ENCODE measurements at regions not wholly inside any gene's neighbourhood (a gene's known extent, or its start where the extent isn't known, plus 50 kb on each side); places are given as distances from the start of the nearest gene placed in this dataset.

DNA sequence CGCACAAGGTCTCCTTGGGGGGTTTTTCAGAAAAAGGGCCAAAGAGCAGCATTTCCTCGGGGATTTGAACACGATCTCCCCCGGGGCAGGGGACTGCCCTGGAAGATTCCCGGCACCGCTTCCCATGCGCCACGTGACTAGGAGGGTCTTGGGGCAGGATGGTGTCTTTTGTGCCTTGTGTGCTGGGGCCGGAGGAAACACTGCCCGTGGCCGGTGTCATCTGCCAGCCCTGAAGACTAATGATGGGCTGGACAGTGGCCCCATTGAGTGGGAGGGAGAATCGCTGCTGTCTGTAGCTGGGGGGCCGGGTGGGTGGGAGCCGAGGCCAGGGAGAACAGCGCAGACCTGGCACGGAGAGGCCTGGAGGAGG lies 315.1 kb downstream of the SEC14L1 start:
- peak overlapping the region; percentile 99 for H3K27ac Mint-ChIP-seq
- H3K9me3 Mint-ChIP-seq: no peaks in the 10 kb centered on the region
- peak overlapping the region; percentile 88 for H3K4me3 Mint-ChIP-seq
- H3K27me3 Mint-ChIP-seq: no peaks in the 10 kb centered on the region
- peaks cover 77% of the 10 kb centered on the region for H3K4me1 Mint-ChIP-seq (ENCODE audit: low read depth)
- H3K36me3 Mint-ChIP-seq (ENCODE audit: low read depth): peaks cover 32% of the 10 kb centered on the region

- Mint-ChIP-seq H3K4me1 (ENCODE audit: low read depth) (peaks cover 82% of the 10 kb centered on the region), H3K36me3 (ENCODE audit: low read depth) (peaks cover 34% of the 10 kb centered on the region), H3K4me3 (peak overlapping the region; percentile 88), H3K9me3 (no peaks in the 10 kb centered on the region), H3K27me3 (no peaks in the 10 kb centered on the region), H3K27ac (peak overlapping the region; percentile 99)
Observed at GRCh38 chr17:77456271-77456950, 315.6 kb downstream of the SEC14L1 start.

GRCh38 chr17:77456951-77457548 lies 316.3 kb downstream of the SEC14L1 start:
- peak overlapping the region; percentile 99 for H3K27ac Mint-ChIP-seq
- no peaks in the 10 kb centered on the region for H3K27me3 Mint-ChIP-seq
- peaks cover 88% of the 10 kb centered on the region for H3K4me1 Mint-ChIP-seq (ENCODE audit: low read depth)
- peaks cover 36% of the 10 kb centered on the region for H3K36me3 Mint-ChIP-seq (ENCODE audit: low read depth)
- no peaks in the 10 kb centered on the region for H3K9me3 Mint-ChIP-seq
- peak overlapping the region; percentile 88 for H3K4me3 Mint-ChIP-seq

DNA sequence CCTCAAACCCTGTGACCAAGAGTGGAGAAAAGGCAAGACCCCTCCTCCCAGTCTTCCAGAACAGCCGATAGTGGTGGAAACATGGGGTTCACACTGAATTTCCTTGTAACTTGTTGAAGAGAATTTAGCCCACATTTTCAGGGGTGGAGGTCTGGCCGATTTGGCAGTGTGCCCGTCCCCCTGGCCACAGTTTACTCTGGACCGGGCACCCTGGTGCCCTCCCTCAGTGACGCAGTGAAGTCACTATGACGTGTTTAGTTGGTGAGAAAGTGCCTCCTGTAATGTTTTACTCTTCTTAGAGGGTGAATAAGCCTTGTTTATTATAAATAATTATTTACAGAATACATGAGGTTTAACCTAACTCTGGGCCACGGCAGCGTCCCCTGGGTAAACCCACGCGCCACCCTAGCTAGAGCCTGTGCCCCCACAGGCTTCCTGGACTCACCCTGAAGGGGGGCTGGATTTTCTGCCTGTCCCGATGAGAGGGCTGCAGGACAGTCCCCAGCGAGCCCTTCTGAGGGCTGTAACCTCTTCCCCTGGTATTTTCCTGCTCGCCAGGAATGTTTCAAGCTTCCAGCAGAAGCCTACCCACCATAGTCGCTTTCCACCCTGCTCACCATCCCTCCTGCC lies 316.9 kb downstream of the SEC14L1 start:
- no peaks in the 10 kb centered on the region for H3K27me3 Mint-ChIP-seq
- peaks cover 90% of the 10 kb centered on the region for H3K4me1 Mint-ChIP-seq (ENCODE audit: low read depth)
- peak overlapping the region; percentile 99 for H3K27ac Mint-ChIP-seq
- peaks cover 31% of the 10 kb centered on the region for H3K36me3 Mint-ChIP-seq (ENCODE audit: low read depth)
- no peaks in the 10 kb centered on the region for H3K9me3 Mint-ChIP-seq
- H3K4me3 Mint-ChIP-seq: peak overlapping the region; percentile 88

GRCh38 chr17:77458202-77459017 lies 317.6 kb downstream of the SEC14L1 start:
- Mint-ChIP-seq H3K9me3 (no peaks in the 10 kb centered on the region), H3K27ac (peak overlapping the region; percentile 99), H3K36me3 (ENCODE audit: low read depth) (peaks cover 34% of the 10 kb centered on the region), H3K27me3 (no peaks in the 10 kb centered on the region), H3K4me1 (ENCODE audit: low read depth) (peaks cover 90% of the 10 kb centered on the region), H3K4me3 (peak overlapping the region; percentile 88)

GRCh38 chr17:77459018-77459755 lies 318.4 kb downstream of the SEC14L1 start:
- Mint-ChIP-seq H3K36me3 (ENCODE audit: low read depth) (peaks cover 34% of the 10 kb centered on the region), H3K27ac (peak overlapping the region; percentile 99), H3K4me3 (peak overlapping the region; percentile 88), H3K4me1 (ENCODE audit: low read depth) (peaks cover 90% of the 10 kb centered on the region), H3K9me3 (no peaks in the 10 kb centered on the region), H3K27me3 (no peaks in the 10 kb centered on the region)

- peaks cover 95% of the 10 kb centered on the region for H3K4me1 Mint-ChIP-seq (ENCODE audit: low read depth)
- H3K4me3 Mint-ChIP-seq: peak overlapping the region; percentile 88
- no peaks in the 10 kb centered on the region for H3K9me3 Mint-ChIP-seq
- no peaks in the 10 kb centered on the region for H3K27me3 Mint-ChIP-seq
- peaks cover 34% of the 10 kb centered on the region for H3K36me3 Mint-ChIP-seq (ENCODE audit: low read depth)
- H3K27ac Mint-ChIP-seq: peak overlapping the region; percentile 99
Observed at GRCh38 chr17:77460514-77461046, 319.8 kb downstream of the SEC14L1 start.

DNA sequence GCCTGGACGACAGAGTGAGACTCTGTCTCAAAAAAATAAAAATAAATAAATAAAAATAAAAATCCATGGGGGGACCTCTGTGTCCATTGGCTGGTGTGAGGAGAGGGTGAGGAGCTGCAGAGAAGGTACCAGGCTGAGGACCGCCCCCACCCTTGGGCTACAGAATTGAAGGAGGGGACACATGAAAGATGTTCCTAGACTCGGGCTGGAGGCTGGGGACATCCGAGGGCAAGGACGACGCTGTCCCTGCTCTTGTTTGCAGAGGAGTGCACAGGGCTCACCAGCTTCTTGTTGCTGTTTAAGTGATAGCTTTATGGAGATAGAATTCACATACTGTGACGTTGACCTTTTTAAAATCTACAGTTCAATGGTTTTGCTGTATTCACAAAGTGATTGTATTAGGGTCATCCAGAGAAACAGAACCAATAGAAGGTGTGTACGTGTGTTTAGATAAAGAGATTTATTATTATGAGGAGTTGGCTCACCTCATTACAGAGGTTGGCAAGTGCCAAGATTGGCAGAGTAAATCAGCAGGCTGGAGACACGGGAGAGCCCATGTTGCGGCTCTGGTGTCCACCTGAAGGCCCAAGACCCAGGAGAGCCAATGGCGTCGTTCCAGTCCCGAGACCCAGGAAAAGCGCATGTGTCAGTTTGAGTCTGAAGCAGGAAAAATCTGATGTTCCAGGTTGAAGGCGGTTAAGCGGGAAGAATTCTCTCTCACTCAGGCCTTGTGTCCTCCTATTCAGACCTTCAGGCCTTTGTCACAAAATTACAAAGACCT lies 320.7 kb downstream of the SEC14L1 start:
- Mint-ChIP-seq H3K27ac (peak overlapping the region; percentile 99), H3K4me3 (peak overlapping the region; percentile 88), H3K4me1 (ENCODE audit: low read depth) (peaks cover 95% of the 10 kb centered on the region), H3K27me3 (no peaks in the 10 kb centered on the region), H3K9me3 (no peaks in the 10 kb centered on the region), H3K36me3 (ENCODE audit: low read depth) (peaks cover 34% of the 10 kb centered on the region)

DNA sequence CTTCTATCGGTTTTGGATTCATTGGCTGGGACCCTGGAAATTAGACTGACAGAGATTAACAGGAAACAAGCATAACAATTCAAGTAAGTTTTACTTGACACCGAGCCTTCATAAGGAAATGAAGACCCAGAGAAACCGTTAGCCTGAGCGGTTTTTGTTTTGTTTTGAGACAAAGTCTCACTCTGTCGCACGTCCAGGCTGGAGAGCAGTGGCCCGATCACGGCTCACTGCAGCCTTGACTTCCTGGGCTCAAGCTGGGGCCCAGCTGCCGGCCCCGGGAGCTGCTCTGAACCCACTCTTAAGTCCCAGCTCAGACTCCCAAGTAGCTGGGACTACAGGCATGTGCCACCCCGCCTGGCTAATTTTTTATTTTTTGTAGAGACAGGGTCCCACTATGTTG lies 321.3 kb downstream of the SEC14L1 start:
- peaks cover 38% of the 10 kb centered on the region for H3K36me3 Mint-ChIP-seq (ENCODE audit: low read depth)
- peaks cover 97% of the 10 kb centered on the region for H3K4me1 Mint-ChIP-seq (ENCODE audit: low read depth)
- no peaks in the 10 kb centered on the region for H3K9me3 Mint-ChIP-seq
- H3K27ac Mint-ChIP-seq: peak overlapping the region; percentile 99
- no peaks in the 10 kb centered on the region for H3K27me3 Mint-ChIP-seq
- H3K4me3 Mint-ChIP-seq: peak overlapping the region; percentile 88

DNA sequence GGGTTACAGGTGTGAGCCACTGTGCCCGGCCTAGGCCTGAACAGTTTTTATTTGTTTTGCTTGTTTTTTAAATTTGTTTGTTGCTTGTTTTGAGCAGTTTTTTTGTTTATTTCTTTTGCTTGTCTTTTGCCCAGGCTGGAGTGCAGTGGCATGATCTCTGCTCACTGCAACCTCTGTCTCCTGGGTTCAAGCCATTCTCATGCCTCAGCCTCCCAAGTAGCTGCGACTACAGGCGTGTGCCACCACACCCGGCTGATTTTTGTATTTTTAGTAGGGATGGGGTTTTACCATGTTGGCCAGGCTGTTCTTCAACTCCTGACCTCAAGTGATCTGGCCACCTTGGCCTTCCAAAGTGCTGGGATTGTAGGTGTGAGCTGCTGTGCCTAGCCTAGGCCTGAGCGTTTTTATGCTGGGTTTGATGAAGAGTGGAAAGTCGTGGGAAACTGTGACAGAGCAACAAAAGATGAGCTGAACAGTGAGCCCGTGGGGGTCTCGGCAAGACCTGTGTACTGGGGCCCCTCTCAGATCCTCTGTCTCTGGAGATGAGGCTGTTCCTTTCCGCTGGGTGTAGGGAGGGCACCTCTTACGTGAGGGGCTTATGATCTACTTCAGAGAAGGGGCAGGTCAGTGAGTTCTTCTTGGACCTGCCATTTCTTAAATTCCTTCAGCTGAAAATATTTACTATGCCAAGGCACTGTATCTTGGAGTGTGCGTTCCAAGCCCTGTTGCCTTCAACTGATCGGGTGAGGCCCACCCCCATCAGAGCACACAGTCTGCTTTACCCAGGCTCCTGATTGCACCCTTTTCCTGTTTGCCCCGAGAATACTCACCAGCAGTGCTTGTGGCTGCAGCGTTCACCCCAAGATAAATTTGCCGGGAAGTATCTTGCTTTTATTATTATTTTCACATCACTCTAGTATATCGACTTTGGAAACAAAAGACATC lies 322.1 kb downstream of the SEC14L1 start:
- H3K36me3 Mint-ChIP-seq (ENCODE audit: low read depth): peaks cover 40% of the 10 kb centered on the region
- peaks cover 95% of the 10 kb centered on the region for H3K4me1 Mint-ChIP-seq (ENCODE audit: low read depth)

GRCh38 chr17:77464988-77465357 lies 324.2 kb downstream of the SEC14L1 start:
- H3K36me3 Mint-ChIP-seq (ENCODE audit: low read depth): peaks cover 50% of the 10 kb centered on the region
- peaks cover 95% of the 10 kb centered on the region for H3K4me1 Mint-ChIP-seq (ENCODE audit: low read depth)
- H3K27me3 Mint-ChIP-seq: no peaks in the 10 kb centered on the region
- H3K27ac Mint-ChIP-seq: peak overlapping the region; percentile 97
- peak overlapping the region; percentile 76 for H3K4me3 Mint-ChIP-seq
- H3K9me3 Mint-ChIP-seq: peaks cover 2% of the 10 kb centered on the region

More for the DNA sequence above, 322.1 kb downstream of the SEC14L1 start:
- Mint-ChIP-seq H3K9me3 (no peaks in the 10 kb centered on the region), H3K27me3 (no peaks in the 10 kb centered on the region), H3K27ac (peak overlapping the region; percentile 99), H3K4me3 (peak overlapping the region; percentile 88)

GRCh38 chr17:77465358-77466041 lies 324.7 kb downstream of the SEC14L1 start:
- Mint-ChIP-seq H3K27me3 (no peaks in the 10 kb centered on the region), H3K9me3 (peaks cover 7% of the 10 kb centered on the region), H3K4me3 (peak overlapping the region; percentile 76), H3K27ac (peak overlapping the region; percentile 97), H3K4me1 (ENCODE audit: low read depth) (peaks cover 95% of the 10 kb centered on the region), H3K36me3 (ENCODE audit: low read depth) (peaks cover 56% of the 10 kb centered on the region)

Measured in stimulated activated naive CD8-positive, alpha-beta T cell treated with anti-CD3 and anti-CD28 coated beads, Interleukin-15, Interleukin-2, amounts not matched to agents 100 ng/mL and 50 ng/mL, for 24 hours (primary cell).